Uterus (tissue), 2 donors: ENCODE measurements at regions not wholly inside any gene's neighbourhood (a gene's known extent, or its start where the extent isn't known, plus 50 kb on each side); places are given as distances from the start of the nearest gene placed in this dataset.

Source experiments
- POLR2A ChIP-seq, 2 donors: fragments of 450-650 bp; IDR thresholded peaks; one replicate each; pipeline ENCODE4 v1.6.1; 2016; ENCODE audit warnings: antibody characterized with exemption in 2 of 2, mild to moderate bottlenecking in 1 of 2, moderate library complexity in 1 of 2
- TF ChIP-seq, protein P1 (sequence below), 4 experiments: fragments of 200-600 bp in 2 of 4; fragments of 450-650 bp in 2 of 4; sonication (generic) in 2 of 4; IDR thresholded peaks; one replicate each; pipeline ENCODE4 v1.5.1; 2016 to 2019; ENCODE audit warnings: antibody characterized with exemption in 4 of 4, mild to moderate bottlenecking in 2 of 4, moderate library complexity in 1 of 4

DNA sequence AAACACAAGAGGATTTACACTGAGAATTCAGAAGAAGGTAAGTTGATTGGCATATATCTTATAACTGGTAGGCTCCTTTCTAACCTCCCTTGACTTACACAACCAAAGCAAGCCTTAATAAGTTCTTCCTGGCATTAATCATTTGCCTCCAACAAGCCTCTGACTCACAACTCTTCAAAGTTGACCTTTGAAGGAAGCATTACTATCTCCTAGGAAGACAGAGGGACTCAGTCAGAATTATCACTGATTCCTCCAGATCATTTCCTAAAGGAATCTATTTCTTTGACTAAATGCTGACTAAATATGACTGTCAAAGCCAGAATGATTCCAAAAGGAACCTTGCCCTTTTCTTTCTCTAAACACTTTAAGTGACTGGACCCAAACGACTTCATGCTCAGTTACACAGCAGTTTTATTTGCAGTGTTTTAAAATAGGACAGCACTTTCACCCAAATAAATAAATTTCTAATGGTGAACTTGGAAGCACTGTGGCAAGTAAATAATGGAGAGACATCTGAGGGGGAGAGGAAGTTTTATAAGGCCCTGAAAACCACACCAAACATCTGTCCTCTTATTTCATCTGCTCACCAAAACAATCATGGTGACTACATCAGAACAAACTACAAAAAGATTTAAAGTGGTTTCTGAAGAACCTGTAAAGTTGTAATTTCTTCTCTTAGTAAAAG, 128.2 kb downstream of the KLHL28 start:
- TF ChIP-seq, protein P1, sequence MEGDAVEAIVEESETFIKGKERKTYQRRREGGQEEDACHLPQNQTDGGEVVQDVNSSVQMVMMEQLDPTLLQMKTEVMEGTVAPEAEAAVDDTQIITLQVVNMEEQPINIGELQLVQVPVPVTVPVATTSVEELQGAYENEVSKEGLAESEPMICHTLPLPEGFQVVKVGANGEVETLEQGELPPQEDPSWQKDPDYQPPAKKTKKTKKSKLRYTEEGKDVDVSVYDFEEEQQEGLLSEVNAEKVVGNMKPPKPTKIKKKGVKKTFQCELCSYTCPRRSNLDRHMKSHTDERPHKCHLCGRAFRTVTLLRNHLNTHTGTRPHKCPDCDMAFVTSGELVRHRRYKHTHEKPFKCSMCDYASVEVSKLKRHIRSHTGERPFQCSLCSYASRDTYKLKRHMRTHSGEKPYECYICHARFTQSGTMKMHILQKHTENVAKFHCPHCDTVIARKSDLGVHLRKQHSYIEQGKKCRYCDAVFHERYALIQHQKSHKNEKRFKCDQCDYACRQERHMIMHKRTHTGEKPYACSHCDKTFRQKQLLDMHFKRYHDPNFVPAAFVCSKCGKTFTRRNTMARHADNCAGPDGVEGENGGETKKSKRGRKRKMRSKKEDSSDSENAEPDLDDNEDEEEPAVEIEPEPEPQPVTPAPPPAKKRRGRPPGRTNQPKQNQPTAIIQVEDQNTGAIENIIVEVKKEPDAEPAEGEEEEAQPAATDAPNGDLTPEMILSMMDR (IDR thresholded peaks at IDR 0.05), result no peak
- no peak for TF ChIP-seq POLR2A (IDR thresholded peaks at IDR 0.05)
